DND-41 (cell line): ENCODE measurements at regions not wholly inside any gene's neighbourhood (a gene's known extent, or its start where the extent isn't known, plus 50 kb on each side); places are given as distances from the start of the nearest gene placed in this dataset.

Source experiments
- EZH2 ChIP-seq: IDR thresholded peaks from 3 replicates; pipeline ENCODE4 v1.6.1; 2012; ENCODE audit warnings: borderline replicate concordance, low read depth, mild to moderate bottlenecking, moderate library complexity, low read length, inconsistent platforms; ENCODE audit not compliant: severe bottlenecking
- TF ChIP-seq, protein P1 (sequence below): IDR thresholded peaks from 2 replicates; pipeline ENCODE4 v1.5.1; 2012; ENCODE audit warnings: borderline replicate concordance, low read length, moderate library complexity, mild to moderate bottlenecking; ENCODE audit not compliant: poor library complexity, severe bottlenecking; ENCODE audit errors: extremely low read depth

DNA sequence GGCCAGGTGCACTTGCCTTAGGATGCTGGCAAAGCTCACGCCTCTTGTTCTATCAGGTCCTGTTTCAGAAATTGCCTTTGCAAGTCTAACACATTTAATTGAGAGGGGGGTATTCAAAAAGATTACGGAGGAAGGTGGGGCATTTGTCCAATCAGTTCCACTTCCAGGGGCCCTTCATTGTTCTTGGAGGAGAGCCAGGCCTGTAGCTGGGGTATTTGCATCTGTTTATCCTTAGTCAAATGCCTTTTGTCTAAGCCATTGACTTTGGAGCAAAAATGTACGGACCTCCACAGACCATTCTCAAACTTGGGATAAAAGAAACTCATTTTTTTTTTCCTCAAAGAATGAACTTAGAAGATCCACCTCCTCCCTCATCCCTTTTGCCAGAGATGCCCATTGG is 582.0 kb downstream of the BCL11B start:
- TF ChIP-seq, protein P1, sequence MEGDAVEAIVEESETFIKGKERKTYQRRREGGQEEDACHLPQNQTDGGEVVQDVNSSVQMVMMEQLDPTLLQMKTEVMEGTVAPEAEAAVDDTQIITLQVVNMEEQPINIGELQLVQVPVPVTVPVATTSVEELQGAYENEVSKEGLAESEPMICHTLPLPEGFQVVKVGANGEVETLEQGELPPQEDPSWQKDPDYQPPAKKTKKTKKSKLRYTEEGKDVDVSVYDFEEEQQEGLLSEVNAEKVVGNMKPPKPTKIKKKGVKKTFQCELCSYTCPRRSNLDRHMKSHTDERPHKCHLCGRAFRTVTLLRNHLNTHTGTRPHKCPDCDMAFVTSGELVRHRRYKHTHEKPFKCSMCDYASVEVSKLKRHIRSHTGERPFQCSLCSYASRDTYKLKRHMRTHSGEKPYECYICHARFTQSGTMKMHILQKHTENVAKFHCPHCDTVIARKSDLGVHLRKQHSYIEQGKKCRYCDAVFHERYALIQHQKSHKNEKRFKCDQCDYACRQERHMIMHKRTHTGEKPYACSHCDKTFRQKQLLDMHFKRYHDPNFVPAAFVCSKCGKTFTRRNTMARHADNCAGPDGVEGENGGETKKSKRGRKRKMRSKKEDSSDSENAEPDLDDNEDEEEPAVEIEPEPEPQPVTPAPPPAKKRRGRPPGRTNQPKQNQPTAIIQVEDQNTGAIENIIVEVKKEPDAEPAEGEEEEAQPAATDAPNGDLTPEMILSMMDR = no peak
- TF ChIP-seq EZH2 = no peak
